H4 (cell line): ENCODE measurements at regions not wholly inside any gene's neighbourhood (a gene's known extent, or its start where the extent isn't known, plus 50 kb on each side); places are given as distances from the start of the nearest gene placed in this dataset.
"Not testable (repeated sequence)": the region's sequence is repeated elsewhere in the genome, so short reads cannot be mapped to it uniquely, and the experiment has no call there.

ENCODE experiments used
- DNase-seq: peaks from one replicate; pipeline ENCODE4 v3.0.0-alpha.2; 2015; ENCODE audit warnings: low spot score

DNA sequence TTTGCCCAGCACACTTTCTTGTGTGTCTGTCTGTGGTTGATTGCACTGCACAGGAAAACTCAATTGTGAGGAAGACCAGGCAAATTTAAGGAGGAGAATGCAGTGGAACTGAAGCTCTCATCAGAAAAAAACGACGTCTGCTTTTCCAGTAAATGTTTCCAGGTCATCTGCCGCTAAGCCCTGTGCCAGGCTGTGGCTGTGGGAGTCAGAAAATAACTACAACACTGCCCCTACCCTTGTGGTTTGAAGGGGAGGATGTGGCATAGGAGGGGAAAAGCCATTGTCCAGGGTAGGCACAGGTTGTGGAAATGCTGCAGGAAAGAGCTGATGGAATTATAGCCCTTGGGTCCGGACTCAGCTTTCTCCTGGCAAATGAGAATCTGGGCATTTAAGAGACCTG is 259.7 kb upstream of the TMEM132C start:
- no peak for DNase-seq

DNA sequence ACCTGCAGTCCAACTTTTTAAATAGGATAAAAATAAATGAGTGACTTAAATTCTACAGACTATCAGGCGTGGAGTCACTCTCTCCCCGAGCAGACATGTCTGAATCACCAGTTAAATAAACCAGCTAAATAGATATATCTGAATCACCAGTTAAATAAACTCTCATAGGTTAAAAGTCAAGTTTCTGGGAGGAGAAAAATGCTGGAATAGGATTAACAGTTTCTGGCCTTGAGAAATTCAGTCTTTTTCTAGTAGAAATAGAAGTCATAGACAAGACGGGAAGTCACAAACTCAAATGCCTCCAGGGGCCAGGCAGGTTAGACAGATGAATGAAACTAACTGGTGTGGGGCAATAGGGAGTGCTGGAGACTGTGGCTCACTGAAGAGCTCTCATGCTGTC is 258.6 kb upstream of the TMEM132C start:
- DNase-seq, result no peak

DNA sequence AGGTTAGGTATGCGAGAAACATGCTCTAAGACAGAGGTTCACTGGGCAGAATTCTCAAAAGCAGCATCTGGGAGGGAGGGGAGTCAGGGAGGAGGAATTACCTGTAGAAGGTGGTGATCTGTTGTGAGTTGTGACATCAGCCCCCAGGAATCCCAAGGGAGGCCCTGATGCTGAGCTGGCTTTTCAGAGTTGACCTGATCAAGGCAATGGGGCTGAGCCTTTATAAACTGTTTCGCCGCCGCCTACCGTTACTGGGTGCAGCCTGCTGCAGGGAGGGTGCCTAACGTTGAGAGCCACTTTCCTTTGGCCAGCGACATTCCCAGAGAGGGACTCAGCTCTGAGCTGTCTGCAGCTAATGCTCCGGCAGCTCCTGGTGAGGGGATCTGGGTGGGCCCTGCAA is 257.9 kb upstream of the TMEM132C start:
- no peak for DNase-seq

DNA sequence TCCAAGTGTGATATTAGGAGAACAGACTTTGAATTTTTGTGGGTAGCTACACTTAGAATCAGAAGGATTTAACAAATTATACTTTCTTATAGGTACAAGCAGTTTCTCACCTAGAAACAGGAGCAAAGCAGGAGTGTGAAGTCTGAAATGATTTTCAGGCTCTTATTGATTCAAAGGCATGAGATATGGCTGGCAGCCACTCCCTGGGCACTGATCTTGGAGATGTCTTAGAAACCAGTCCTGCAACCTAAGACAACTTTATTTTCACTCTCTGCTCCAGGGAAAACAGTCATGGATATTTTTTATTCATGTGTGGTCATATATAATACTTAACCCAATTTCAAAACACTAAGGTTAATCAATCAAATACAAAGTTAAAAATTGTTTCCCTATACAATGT is 254.9 kb upstream of the TMEM132C start:
- DNase-seq, result no peak

DNA sequence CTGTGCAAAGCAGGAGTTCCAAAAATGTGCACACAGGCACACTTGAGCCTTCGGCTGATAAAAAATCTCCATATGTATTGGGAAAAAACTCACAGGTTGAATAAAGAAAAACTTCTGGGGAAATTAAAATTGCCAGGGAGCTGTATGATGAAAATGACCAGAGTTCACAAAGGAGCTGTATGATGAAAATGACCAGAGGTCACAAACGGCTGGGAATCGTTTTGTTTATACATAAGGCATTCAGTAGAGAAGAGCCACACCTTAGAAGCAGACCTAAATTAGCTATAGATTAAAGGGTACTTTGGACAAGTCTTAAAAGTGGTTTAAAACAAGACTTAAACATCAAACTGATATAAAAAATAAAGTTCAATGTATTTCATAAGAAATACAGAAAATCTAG is 251.7 kb upstream of the TMEM132C start:
- no peak for DNase-seq

DNA sequence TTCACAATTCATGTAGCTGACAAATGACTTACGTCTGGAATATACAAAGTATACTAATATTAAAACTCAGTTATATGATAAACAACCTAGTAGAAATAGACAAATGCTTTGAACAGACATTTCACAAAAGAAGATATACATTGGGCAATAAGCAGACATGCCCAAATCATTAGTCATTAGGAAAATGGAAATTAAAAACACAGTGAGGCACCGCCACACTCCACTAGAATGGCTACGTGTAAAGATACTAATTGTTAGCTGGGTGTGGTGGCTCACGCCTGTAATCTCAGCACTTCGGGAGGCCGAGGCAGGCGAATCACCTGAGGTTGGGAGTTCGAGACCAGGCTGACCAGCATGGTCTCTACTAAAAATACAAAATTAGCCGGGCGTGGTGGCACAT is 248.9 kb upstream of the TMEM132C start:
- DNase-seq, result no peak

DNA sequence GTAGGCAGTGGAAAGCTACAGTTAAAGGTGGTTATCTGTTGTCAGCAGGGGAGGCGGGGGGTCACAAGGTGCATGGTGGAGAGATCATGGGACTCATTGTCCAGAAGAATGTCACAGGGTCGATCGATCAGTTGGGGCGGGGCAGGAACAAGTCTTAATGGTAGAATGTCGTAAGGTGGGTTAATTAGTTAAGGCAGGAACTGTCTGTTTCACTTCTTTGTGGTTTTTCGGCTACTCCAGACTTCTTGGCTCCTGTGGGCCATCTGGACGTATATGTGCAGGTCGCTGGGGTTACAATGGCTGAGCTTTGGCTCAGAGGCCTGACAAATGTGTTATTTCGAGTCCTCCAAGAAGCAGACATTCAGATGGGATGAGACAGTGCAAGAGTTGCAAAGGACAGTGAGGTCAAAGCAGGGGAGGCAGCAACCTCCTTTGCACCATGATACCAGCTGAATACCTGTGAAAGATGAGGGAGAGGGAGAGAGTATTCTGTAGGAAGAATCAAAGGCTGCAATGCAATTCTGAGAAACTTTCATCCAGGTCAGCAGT is 246.9 kb upstream of the TMEM132C start:
- no peak for DNase-seq

DNA sequence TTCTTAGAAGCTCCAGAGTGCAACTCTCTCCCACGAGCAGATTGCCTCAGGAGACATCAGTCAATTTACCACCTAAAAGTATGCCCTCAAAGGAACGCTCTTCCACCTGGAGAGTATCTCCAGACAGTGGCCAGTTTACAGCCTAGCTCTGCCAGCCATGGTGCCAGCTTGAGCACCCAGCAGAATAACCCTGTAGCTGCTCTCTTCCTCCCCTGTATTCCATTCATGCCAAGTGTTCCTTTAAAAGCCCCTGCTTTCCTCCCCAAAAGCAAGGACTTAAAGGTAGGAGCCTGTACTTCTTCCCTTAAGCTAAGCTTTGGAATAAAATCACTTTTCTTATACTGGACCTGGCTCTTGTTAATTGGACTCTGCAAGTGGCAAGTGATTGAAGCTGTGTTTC is 245.4 kb upstream of the TMEM132C start:
- no peak for DNase-seq

DNA sequence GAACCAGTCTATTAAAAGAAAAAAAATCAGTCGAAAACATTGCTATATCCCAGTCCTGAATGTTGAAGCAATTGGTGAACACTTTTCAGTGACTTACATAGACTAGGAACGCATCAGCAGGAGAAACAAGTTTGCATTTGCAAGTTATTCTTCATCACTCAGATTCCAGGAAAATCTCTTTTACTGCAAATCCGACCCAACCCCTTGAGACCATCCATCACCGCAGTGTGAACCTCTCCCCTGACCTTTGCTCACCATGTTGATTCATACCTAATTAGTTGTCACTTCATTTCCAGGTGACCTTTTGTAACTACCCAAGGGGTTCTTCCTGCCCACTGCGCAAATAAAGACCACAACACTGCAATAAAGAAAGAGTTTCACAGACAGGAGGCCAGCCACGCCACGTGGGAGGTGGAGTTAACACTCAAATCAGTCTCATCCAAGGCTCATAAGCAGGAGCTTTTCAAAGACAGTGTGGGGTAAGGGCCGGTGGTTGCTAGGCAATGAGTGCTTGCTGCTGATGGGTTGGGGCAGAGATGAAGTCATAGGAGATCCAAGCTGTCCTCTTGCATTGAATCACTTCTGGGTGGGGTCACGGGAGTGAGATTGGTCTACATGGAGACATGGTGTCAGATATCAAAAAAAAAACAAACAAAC is 241.3 kb upstream of the TMEM132C start:
- DNase-seq, result no peak

DNA sequence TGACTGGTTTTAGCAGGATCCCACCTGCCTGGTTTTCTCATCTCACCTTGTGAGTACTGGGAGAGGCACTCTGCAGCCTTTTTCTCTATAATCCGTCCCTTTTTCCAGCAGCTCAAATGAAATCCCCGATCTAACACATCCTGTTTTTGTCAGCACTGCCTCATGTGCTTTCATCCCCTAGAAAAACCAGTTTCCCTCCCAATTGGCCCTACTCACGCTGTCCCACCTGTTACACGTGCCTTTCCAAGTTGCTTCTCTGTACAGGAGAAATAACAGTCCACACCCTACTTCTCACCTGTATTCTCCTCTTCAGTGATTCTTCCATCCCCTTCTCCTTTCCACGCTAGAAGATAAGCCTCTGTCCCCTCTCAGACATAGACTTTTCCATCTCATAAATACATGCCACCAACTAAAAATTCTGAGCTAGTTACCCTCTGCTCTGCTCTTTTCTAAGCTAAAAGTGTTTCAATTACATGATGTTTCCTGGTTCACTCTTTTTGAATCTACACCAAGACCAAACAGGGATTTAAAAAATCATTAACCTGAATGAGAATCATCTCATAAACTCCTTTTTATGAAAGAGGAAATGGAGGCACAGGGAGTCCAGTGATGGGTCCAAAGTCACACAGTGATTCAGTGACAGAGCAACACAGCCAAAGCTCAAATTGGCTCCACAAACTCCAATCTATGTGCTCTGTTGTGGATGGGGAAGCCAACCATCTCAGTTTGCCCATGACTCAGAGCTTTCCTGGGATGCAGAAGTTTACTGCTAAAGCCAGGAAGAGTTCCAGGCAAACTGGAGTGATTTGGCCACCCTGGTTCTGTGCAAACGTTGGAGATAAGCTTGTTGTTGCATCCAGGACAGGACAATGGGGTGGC is 240.0 kb upstream of the TMEM132C start:
- DNase-seq, result no peak

DNA sequence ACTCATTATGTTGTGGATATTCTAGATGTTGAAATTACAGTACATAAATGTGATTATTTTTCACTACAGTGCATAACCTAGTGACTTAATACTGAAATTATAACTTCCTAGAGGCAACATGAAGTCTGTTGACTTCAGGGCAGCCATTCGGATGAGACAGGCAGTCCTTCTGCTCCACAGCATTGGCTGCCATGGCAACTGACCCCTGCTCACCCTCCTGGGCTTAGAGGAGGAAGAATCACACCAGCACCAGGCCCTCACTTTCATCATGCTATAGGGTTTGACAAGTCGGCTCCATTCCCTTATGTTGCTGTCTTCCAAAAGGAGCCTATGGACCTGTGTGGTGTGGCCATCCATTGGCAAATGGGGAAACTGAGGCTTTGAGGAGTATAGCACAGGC is 233.5 kb upstream of the TMEM132C start:
- DNase-seq, result no peak

DNA sequence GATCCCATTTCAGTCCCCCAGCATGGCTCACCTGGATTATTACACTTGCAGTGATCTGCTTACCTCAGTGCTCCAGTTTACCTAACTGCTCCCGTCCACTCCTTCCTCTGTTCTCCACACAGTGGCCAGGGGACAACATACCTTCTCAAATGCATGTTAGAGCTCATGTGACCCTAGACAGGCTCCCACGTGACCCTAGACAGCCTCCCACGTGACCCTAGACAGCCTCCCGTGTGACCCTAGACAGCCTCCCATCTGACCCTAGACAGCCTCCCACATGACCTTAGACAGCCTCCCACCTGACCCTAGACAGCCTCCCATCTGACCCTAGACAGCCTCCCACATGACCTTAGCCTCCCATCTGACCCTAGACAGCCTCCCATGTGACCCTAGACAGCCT is 226.0 kb upstream of the TMEM132C start:
- DNase-seq, result no peak

DNA sequence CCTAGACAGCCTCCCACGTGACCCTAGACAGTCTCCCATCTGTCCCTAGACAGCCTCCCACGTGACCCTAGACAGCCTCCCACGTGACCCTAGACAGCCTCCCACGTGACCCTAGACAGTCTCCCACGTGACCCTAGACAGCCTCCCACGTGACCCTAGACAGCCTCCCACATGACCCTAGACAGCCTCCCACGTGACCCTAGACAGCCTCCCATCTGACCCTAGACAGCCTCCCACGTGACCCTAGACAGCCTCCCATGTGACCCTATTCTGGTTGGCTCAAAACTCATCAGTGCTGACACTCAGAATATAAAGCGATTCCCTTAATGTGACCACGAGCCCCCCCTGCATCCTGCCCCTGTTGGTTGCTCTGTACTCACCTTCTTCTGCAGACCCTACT is 224.7 kb upstream of the TMEM132C start:
- DNase-seq, result not testable (repeated sequence)

DNA sequence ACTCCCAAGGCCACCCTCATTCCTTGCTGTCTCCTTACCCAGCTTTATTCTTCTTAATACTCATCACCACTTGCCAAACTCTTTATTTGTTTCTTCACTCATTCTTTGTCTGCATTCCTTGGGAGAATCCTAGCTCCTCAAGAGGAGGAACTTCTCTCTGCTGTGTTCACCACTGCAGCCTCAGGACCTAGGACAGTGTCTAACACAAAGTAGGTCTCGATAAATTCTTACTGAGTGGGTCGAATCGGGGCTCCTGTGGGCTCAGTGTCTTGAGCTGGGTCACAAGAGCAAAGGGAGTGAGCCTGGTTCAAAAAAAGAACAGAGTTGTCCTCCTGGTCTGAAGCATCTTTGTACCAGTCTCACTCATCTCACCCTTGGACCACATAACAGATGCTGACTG is 224.1 kb upstream of the TMEM132C start:
- no peak for DNase-seq

DNA sequence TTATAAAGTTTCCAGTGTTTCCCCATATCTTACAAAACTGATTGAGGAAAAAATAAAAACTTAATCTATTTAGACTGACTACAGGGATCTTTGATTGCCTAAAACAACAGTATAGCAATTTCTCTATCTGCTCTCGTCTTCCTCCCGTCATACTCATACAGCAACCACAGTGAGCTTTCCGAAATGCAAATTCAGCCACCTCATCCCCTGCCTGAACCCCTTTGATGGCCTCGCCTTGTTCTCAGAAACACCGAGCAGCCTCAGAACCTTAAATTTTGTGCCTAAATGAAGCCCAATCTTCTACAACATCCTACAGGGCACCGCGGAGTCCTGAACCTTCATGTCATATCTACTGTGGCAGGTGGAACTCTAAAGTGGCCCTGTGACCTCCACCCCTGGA is 223.7 kb upstream of the TMEM132C start:
- DNase-seq, result no peak

DNA sequence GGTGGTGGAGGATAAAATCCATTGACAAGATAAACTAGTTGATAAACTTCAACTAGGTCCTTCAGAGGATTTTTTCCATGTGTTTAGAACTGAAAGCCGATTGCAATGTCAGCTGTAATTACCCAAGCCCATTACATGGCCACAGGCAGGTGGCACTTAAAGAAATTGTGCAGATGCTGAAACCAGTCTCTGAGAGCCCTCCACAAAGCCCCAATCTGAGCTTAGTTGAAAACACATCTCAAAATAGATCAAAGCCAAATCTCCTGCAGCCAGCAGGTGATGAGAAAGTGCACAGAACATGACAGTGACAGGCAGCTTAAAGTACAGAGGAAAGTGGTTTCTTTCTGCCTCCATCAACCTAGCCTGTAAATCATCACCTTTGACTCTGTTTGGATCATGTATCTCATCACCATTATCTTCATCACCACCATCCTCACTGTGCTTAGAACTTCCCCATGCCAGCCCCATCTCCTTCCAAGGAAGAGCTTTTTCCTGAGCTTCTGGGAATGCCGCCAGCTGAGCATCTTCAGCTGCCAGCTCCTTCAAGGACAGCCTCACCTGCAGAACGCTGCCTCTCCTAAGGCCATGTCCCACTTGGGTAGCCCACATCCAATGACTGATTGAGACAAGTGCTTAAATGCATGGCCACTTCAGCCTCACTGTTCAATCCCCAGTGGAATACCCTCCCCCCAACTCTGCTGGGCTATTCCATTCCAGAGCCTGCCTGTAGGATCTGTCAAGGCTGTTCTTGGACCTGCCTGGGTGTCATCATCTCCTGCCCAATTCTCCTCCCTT is 219.5 kb upstream of the TMEM132C start:
- DNase-seq, result no peak

DNA sequence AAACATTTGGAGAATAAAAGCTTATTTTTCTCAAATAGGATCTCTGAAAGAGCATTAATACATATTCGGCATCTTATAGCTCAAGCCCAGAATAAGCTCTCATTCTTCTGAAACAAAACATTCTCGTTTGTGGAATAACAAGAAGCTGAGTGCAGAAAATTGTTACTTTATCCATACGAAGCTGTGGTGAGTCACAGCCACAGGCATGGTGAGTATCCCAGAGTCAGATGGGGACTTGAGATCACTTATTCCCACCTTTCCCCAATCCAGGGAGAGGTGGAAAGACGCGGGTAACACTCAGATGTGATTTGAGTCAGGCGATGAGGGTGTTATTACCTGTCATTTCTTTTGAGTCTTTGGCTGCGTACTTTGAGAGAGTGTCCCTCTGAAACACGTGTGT is 214.6 kb upstream of the TMEM132C start:
- DNase-seq, result no peak

DNA sequence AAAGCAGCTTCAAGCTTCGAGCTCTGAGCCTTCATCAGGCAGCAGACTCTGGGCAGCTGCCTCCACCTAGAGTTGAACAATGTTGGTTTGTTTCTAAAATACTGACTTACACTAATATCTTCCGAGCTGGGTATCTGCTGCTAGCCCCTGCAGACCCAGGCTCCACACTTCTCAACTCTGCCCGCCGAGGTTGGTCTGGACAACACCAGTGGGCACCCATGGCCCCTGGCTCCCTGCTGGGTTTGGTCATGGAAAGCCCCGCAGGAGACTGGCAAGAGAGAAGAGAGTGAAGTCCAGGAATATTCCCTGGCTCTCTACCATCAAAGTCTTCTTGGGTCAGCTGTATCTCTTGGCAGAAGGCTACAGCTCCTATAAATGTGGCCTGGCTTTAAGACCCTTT is 214.2 kb upstream of the TMEM132C start:
- DNase-seq, result no peak

DNA sequence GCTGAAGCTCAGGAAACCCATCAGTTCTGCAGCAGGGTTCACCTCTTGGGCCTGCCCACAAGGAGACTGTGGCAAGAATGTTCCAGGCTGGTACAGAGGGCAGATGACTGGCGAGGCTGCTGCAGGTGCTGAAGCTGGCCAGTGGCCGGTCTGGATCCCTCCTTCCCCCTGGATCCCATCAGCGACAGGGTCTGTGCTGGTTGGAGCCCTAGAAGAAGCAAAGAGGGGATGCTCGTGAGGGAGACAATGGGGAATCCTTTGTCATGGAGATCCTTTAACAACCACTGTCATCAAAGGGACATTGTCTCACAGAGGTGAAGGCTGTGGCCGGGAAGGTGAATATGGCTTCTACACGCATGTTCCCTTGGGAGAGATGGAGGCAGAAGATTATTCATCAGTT is 211.4 kb upstream of the TMEM132C start:
- no peak for DNase-seq

DNA sequence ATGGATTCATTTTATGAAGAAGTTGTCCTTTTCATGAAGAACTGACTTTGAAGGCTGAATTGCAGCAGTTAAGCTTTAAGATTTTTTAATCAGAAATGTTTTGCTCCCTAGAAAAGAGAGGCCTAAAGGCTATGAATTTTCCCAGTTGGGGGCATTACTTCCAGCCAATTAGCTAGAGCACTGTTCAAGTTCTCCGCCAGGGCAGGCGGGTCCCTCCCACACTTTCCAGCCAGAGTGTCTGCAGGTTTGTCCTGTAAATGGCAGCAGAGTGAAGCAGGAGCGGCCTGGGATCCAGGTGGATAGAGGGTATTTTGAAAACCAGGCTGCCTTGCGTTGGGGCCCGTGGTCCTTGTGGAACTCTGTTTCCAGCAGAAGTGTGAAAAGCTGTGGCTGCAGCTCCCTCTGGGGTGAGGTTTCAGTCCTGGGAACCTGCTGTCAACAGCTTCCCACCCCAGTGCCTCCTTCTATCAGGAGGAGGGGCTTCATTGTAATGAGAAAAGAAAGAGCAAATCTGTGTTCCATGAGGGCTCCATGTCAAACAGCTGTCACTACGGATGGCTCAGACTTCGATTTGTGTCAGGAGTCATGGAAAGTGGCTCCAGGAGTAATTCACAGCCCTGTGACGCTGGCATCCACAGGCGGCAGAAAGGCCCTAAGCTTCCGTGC is 210.7 kb upstream of the TMEM132C start:
- DNase-seq, result no peak

DNA sequence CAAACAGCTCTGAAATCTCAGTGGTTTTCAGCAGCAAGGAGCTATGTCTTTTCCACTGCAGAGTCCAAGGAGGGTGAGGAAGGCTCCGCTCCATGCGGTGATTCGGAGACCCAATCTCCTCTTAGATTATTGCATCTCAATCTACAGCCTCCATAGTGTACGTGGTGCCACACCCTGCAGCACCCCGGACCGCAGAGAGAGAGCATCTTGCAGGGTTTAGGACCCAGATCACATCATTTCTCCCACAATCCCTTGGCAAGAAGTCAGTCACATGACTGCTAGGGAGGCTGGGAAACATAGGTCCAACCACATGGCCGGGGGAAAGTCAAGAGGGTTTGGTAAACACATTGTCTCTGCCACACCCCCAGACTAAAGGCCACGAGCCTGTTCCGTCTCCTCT is 209.4 kb upstream of the TMEM132C start:
- no peak for DNase-seq
